Renal cortex interstitium (tissue), 11 donors: ENCODE measurements at regions not wholly inside any gene's neighbourhood (a gene's known extent, or its start where the extent isn't known, plus 50 kb on each side); places are given as distances from the start of the nearest gene placed in this dataset.

Experiments
- DNase-seq, 11 donors: peaks; one replicate each; pipeline ENCODE4 v3.0.0-alpha.2; 2013; ENCODE audit warnings: low read depth in 9 of 11, low spot score in 4 of 11; ENCODE audit errors: extremely low read depth in 1 of 11

DNA sequence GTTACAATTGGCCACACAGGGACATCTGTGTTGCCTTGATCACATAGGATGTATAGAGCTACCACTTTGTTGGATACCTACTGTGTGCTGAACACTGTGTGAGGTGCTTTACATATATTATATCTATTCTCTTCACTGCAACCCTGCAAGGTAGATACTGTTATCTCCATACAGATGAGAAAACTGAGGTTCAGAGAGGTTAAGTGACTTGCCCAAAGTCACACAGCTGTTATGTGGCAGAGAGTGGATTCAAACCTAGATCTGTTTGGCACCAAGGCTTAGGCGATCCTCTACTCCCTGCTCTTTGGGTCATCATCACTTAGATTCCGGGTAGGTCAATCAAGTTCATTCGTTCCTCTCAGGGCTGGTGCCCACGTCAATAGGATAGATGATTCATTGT lies 260.5 kb upstream of the IRX3 start:
- no peak for DNase-seq

DNA sequence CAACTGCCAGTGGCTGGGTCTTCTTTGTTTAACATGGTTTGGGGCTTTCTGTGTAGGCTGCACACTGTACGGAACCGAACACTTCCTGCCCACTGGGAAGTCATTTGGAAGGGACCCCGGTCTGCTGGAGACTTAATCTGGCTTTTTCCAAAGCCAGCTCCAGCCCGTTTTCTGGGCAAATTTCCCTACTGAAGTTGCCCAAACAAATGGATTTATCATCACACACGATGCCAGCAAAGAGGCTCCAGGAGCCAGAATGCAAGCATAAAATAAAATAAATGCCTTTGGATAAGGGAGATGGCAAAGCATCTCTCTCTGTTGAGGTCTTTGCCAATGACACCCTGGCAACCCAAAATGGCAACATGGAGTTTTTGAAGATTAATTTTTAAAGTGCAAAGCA lies 259.9 kb upstream of the IRX3 start:
- no peak for DNase-seq

DNA sequence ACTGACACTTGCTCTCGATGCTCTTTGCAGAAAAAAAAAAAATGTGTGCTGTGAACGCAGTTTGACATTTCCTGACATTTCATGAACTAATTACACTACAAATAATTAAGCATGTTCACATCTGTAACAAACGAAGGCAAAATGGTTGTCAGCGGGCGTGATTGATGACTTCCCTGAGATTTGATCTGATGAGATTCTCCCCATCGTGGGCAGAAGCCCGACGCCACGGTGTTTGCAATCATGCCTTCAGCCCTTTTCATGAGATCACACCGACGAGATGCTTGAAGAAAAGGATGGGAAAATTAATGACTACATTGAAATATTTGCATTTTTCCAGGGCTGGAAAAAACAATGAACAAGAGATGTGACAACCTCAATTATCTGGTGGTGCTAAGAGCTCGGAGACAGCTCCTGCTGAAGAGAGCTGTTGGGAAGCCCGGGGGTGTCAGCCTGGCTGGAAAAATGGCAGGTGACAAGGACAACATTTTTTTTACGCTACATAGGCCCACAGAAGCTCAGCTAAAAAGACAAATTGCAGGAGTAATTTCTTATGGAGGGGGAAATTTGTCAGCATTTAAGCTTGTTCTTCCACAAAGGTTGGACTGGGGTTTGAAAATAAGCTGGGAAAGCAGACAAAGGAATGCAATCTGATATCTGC lies 259.4 kb upstream of the IRX3 start:
- DNase-seq = no peak

DNA sequence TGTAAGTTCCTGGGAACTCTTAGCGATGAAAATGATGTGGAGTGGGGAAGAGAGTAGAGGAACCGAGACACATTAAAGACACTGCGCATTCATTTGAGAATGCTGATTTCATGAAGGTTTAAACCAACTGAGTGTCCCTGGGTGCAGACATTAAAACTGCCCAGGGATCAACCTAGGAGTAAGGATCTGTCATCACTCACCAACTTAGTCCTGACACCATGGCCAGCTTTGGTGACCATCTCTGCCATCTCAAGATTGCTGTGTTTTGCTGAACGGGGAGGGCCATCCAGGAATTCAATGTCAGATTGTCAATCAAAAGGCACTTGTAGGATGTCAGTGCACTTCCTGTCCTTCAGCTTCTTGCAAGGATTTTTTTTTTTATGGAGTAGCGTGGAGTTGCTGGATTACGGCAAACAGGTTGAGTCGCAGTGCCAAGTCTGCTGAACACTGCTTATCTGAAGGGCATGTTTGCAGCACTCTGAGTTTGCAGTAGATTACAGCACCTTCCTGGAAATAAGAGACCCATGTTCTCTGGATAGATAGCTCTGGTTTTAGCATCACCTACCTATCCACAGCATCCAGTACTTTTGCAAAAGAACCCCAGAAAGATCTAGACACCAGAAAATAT lies 258.1 kb upstream of the IRX3 start:
- DNase-seq = no peak

DNA sequence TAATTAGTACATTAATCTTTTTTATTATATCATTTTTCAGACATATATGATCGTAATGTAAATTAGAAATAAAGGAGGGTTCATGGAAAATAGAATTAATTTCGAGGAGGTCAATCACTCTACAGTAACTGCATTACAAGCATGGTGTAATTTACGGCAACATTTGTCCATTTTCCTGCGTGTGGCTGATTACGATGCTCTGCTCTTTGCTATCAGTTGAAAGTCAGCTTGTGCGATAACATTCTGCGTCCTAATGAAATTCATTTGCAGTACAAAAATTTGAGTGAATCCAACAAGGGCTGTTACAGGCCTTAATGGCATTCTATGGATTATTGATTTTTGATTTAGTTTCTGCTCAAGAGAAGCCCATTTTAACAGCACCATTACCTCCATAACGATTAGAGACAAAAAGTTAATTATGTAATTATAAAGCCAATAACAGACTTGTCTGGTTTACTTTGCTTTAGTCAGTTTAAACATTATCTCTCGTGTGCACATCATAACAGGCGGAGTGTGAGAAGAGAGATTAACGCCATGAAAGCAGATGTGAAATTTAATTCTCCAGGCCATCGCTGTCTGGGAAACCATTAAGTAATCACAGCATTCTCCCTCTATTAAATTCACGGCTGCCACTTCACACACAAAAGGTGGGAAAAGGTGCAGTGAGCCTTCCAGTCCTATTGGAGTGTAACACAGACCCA lies 256.4 kb upstream of the IRX3 start:
- DNase-seq = no peak

DNA sequence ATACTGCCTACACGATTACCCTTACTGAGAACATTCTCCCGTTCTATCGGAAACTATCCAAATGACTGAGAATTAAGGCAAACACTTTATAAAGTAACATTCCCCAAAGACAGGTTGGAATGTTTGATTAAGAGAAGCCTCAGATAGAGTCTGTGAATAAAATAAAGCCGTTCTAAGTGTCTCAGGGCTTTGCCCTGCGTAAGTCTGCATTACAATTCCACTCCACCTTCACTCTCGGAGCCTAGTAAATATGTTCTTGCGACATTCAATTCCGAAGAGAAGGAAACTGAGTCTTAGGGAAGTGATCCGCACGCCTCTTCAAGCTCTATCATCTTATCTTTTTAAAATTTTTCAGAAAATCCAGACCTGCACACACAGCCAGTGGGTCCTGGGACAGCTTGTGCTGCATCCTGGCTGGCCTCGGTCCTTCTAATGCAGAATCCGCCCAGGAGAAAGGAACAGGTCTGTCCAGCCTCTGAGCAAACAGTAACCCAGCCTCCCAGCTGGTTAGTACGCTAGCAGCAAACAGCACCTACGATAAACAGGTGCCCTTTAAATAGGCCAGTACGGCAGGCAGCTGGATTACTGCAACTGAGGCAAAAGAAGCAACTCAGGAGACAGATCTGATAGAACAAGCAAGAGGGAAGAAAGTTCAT lies 254.1 kb upstream of the IRX3 start:
- no peak for DNase-seq

DNA sequence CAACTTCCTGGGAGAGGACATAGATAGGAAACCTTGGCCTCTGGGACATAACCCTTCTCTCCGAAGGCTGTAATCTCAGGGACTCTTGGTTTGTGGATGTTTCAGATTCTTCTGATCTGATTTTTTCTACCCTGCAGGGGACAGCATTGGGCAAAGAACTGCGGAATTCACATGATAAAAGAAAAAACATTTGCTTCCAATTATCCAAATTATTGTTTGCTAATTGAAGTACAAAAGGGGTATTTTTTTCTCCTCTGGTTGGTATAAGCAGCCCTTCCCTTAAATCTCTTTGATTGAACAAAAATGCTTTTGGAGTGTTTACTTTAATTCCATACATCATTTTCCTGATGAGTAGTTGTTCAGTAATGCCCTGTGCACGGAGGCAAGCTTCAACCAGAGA lies 251.7 kb upstream of the IRX3 start:
- DNase-seq = no peak

DNA sequence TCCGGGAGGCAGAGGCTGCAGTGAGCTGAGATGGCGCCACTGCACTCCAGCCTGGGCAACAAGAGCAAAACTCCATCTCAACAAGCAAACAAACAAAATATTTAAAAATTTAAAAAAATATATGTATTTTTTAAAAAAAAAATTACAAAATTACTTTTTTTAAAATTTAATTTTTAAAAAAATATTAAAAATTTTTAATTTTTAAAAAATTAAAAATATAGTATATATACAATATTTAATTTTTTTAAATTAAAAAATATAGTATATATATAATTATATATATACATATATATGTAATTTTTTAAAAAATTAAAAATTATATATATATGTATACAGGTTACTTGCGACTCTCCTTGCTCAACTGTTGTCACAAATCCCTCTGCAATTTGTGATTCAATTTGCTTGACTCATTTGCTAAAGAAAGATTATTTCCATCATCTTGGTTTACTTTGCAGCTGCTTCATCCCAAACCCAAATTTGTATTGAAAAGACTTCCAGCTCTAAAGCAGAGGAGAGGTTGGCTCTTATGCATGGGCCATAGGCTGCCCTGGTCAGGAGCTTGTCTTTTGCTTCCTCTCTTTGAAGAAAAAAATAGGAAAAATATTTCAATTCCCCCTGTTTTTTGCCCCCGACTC lies 247.4 kb upstream of the IRX3 start:
- DNase-seq = no peak

DNA sequence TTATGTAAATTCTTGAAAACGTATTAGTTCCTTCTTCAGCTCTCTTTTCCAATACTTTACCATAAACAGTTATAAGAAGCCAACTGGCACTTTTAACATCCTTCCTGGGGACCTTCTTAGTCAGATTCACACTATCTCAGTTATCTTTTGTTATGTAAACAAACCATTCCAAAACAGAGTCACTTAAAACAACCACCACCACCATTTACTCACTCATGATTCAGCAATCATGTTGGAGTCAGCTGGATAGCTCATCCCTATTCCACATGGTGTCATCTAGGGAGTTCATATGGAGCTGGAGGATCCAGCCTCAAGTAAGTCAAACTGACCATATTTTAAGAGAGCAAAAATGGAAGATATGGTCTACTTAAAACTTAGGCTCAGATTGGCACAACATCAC lies 240.3 kb upstream of the IRX3 start:
- no peak for DNase-seq

DNA sequence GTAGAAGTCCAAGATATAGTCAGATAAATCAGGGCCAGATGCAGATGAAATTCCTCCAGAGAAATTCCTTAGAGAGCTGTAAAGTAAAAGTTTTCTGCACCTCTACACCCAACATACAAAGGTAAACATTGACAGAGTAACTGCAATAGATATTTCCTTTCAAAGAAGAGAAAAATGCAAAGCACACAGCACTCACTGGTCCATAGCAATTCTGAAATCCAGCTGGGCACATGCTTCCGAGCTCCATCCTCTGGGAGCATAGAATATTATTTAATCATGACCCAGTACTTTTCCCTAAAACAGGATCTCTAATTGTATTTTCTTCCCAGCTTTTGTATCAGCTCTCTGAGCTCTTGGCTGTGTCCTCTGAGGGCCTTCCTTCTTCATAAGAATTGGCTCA lies 239.5 kb upstream of the IRX3 start:
- no peak for DNase-seq

DNA sequence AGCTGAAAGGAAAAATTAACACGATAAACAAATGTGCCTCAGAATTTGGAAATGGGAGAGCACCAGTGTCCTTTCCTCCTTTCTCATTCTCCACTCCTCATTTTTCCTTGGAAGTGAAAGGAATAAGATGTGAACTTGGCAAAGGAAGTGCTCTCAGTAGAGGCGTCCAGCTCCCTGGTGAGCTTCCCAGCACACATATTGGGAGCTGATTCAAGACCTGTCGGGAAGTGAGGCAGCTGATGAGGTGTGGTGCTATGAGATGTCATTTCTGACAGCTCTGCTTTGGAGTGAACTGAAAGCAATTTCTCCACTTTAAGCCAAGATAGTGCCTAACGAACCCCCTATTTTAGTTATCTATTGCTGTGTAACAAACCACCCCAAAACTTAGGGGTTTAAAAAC lies 238.5 kb upstream of the IRX3 start:
- no peak for DNase-seq

DNA sequence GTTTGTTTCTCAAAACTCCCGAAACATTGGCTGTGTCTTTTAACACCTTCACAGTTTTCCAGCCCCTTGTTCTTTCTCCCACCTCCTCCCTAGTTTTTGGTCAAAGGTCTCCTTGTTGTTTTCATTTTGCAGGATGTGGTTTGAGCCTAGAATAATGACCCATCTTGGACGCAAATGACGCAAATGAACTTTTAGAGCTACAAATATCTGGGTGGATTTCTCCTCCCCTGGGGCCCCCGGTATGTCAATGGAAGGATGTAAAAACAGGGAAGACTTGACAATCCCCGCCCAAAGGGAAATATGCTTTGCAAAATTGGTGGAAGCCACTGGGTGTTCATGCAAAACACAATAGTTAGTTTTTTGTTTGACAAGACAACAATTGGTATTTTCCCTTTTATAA lies 236.0 kb upstream of the IRX3 start:
- peak in 1 of 11 donors; percentile 32 for DNase-seq

DNA sequence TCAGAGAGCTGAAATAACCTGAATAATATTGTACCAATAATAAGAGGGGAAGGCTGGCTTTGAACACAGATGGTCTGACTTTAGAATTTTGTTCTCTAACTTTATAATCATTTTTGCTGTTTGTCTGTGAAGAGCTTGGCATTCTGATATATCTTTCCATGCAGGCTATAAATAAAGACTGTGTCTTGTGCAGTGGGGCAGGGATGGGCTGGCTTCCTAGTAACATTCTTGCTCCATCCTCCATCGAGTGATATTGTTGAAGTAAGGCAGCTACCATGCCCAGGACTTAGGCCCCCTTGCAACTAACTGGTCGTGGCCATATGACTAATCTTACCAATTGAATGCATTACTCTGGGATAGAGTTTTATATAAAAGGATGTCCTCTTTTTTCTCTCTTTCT lies 234.7 kb upstream of the IRX3 start:
- no peak for DNase-seq

DNA sequence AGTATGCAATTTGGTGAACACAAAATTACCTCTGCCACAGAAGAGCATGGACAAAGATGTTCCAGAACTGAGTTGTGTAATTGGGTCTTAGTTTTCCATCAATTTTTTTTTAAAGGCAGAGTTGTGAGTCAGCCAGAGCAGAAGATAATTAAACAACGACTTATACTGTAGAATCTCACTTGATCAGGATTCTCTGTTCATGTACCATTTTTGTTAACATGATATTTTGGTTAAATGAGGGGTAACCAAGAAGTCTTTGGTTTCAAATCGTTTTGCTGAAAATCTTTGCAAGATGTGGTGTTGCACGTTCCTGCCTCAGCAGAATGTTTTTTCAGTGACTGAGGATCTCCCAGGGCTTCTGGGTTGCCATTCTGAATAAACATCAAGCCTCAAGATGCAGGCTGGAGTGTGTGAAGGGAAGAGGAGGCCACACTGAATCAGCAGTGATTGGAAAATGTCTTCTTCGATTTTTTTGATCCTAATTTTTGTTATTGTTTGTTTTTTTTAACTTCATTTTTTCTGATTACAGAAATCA lies 232.6 kb upstream of the IRX3 start:
- no peak for DNase-seq

DNA sequence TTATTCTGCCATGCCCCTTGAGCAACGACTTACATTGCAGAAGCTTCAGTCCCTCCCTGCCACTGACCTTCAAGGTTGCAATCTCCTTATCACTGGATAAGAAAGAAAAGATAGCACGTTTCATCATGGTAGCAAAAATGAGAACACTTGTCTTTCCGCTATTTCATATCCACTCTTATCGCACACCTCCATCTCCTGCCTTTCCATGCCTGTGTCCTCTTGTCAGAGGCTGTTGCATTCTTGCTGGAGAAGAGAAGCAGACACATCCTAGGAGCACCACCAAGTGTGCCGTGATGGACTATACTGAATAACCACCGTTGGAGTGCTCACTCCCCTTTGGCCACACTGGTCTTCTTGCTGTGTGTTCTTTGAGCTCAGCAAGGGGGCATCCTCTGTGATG lies 230.6 kb upstream of the IRX3 start:
- no peak for DNase-seq

DNA sequence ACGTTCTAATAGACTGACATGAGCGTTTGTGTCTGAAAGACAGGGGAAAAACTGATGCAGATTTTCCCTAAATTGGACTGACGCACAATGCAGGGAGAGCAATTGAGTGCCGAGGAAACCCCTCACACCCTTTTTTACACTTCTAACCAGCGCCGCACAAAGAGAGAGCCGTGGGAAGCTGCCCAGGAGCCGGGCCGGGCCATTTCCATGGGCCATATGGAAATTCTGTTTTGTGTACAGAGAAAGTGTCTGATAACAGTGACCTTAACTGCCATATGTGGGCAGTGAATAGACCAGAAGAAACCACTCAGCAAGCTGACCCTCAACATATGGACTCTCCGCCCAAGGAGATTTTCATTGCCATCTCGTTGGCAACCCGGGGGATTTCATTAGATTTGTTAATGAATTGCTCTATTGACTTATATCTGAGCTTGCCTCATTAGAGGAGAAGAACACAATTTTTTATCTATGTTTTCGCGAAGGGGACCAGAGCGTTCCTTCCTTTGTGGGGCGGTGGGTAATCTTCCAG lies 225.9 kb upstream of the IRX3 start:
- DNase-seq = no peak

DNA sequence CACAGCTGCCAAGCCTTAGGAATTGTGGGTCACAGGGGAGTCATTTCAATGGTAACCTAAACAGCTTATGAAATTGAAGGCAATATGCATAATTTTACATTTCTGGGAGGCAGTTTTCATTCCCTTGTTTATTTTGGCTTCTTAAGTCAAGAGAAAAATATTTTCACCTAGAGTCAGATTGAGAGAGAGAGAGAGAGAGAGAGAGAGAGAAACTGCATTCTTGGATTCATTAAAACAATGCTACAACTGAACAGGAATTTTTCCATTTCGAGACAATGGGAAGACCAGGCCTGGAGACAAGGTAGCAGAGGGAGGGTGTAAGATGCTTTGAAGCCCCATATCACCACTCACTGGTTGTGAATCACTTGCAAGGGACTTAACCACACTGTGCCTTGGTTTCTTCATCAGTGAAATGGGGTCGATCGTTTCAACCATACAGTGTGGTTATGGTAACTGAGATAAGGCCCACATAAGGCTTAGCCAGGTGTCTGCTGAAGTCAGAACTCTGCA lies 224.7 kb upstream of the IRX3 start:
- DNase-seq = peak in 1 of 11 donors; percentile 38

DNA sequence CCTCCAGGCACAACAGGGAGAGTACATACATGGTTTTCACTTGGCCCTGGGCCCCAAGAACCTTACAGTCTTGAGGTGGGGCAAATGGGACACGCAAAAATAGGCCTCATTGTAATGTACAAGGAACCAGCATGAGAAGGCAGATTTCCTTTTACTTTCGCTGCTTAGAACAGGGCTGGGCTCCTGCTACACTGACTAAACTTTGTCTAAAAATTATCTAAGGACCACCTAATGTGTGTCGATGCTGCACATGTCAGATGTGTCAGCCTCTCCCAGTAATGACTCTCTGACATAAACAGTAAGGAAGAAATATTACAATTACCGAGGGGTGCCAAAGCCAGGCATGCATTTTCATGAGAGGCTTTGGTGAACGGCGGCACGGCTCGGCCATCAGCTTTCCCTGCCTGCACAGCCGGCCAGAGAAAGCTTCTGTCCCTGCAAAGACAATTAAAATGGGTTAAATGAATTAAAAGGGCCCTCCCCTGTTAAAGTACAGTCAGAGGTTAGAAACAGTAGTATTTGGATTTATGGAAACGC lies 224.2 kb upstream of the IRX3 start:
- DNase-seq = peak in 1 of 11 donors; percentile 57

DNA sequence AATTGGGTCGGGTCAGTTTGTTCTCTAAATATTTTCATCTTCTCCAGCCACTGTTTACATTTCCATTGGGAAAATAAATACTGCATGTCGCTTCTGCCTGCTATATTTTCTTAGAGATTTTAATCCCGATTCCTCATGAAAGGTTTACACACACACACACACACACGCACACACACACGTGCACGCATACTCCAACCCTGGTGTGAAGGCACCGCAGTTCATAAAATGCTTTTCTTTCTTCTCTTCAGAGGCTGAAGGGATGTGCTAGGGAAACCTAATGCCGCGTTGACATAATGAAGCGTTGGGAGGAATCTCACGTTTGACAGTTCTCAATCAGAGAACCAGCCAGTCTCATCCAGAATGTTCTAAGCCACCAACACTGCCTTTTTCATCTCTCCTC lies 222.9 kb upstream of the IRX3 start:
- DNase-seq = no peak
